PC-9 (cell line): ENCODE measurements at regions not wholly inside any gene's neighbourhood (a gene's known extent, or its start where the extent isn't known, plus 50 kb on each side); places are given as distances from the start of the nearest gene placed in this dataset.

Experiments used
- BruUV-seq: library from RNA; stranded (reverse); fragments of 400-500 nt; replicated peaks from 2 replicates; lab custom pipeline; 2021; lab: Mats Ljungman, UMichigan
- CTCF ChIA-PET: fragments of 300-600 bp; sonication (Branson Sonifier 250); formaldehyde crosslinking; loops from one replicate; lab custom pipeline; 2022; ENCODE audit warnings: antibody characterized with exemption; lab: Charles Lee
- POLR2A ChIA-PET: fragments of 300-600 bp; sonication (Branson Sonifier 250); formaldehyde crosslinking; loops from one replicate; lab custom pipeline; 2022; ENCODE audit warnings: antibody characterized with exemption; ENCODE audit not compliant: unreplicated experiment; lab: Charles Lee
- DNase-seq, 2 experiments: peaks; one replicate each; pipeline versions ENCODE4 v3.0.0 to v3.0.0-alpha.2; 2015 to 2022; ENCODE audit warnings: mixed read lengths in 1 of 2
- H2AFZ ChIP-seq: fragments of 200-600 bp; sonication (generic); 2 replicates; pipeline ENCODE4 v1.8.1; 2017; ENCODE audit warnings: antibody characterized with exemption
- H3F3A ChIP-seq: fragments of 200-600 bp; sonication (generic); 2 replicates; pipeline ENCODE4 v1.8.1; 2017; ENCODE audit warnings: antibody characterized with exemption, mild to moderate bottlenecking, low read depth; ENCODE audit not compliant: insufficient read depth
- H3K27ac ChIP-seq: fragments of 200-600 bp; sonication (generic); 2 replicates; pipeline ENCODE4 v1.6.1; 2016; ENCODE audit warnings: mixed run types
- H3K27me3 ChIP-seq: fragments of 200-600 bp; sonication (generic); 2 replicates; pipeline ENCODE4 v1.6.1; 2016; ENCODE audit warnings: low read depth, mixed run types; ENCODE audit not compliant: insufficient read depth
- H3K36me3 ChIP-seq: fragments of 200-600 bp; sonication (generic); 2 replicates; pipeline ENCODE4 v1.6.1; 2016; ENCODE audit warnings: low read depth, mixed run types
- H3K4me1 ChIP-seq: fragments of 200-600 bp; sonication (generic); replicated peaks from 2 replicates; pipeline ENCODE4 v1.6.1; 2016; ENCODE audit warnings: mixed run types; ENCODE audit not compliant: insufficient read depth
- H3K4me2 ChIP-seq: fragments of 200-600 bp; sonication (generic); 2 replicates; pipeline ENCODE4 v1.6.1; 2017; ENCODE audit warnings: mixed run types
- H3K4me3 ChIP-seq: fragments of 200-600 bp; sonication (generic); 2 replicates; pipeline ENCODE4 v1.6.1; 2016; ENCODE audit warnings: mixed run types
- H3K79me2 ChIP-seq: fragments of 200-600 bp; sonication (generic); 2 replicates; pipeline ENCODE4 v1.6.1; 2017; ENCODE audit warnings: low read depth, mixed run types
- H3K9me2 ChIP-seq: fragments of 200-600 bp; sonication (generic); 2 replicates; pipeline ENCODE4 v1.8.1; 2017; ENCODE audit warnings: mild to moderate bottlenecking; ENCODE audit not compliant: insufficient read depth
- H3K9me3 ChIP-seq: fragments of 200-600 bp; sonication (generic); 2 replicates; pipeline ENCODE4 v1.8.1; 2016; ENCODE audit warnings: low read depth; ENCODE audit not compliant: insufficient read depth
- H4K20me1 ChIP-seq: fragments of 200-600 bp; sonication (generic); 2 replicates; pipeline ENCODE4 v1.8.1; 2017; ENCODE audit not compliant: insufficient read depth
- EZH2 ChIP-seq: fragments of 200-600 bp; sonication (generic); IDR thresholded peaks from 2 replicates; pipeline ENCODE4 v1.8.0; 2017; ENCODE audit warnings: antibody characterized with exemption, low read depth
- intact Hi-C: fragments of 100-400 bp; cut with micrococcal nuclease; formaldehyde crosslinking; loops from one replicate; pipeline ENCODE4 v1.10.0; 2022; ENCODE audit not compliant: unreplicated experiment
- TF ChIP-seq, protein P1 (sequence below): fragments of 200-600 bp; sonication (generic); conservative IDR thresholded peaks from 2 replicates; pipeline ENCODE4 v1.6.1; 2017; ENCODE audit warnings: mixed run types, antibody characterized with exemption, mild to moderate bottlenecking, moderate library complexity

DNA sequence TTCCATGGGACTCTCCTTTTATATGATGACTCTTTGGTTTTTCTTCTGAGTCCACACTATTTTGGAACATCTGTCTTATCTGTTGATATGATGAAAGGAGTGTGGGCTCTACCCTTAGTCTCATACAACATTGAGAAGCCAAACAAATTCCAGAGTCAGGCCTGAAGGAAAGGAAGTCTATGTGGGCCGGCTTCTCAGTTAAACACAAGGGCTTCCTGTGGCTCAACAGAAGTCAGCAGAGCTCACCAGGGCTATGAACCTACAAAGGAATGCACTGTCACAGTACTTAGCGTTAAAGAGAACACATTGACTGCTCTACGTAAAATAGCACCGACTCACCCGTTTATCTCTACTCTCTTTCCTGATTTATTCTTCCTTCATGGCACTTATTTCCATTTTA lies 641.0 kb upstream of the FRG1 start:
- H3K79me2 ChIP-seq, result no peaks in the 10 kb centered on the region
- intact Hi-C loops, result no loop called here
- H3K36me3 ChIP-seq, result no peaks in the 10 kb centered on the region
- H2AFZ ChIP-seq, result no peak overlapping the region
- no peaks in the 10 kb centered on the region for H4K20me1 ChIP-seq
- no peaks in the 10 kb centered on the region for H3K9me3 ChIP-seq
- no peaks in the 10 kb centered on the region for H3F3A ChIP-seq
- no peak overlapping the region for H3K27ac ChIP-seq
- no peak for DNase-seq
- H3K9me2 ChIP-seq, result no peaks in the 10 kb centered on the region
- BruUV-seq, result no TSS peak
- no peak overlapping the region for H3K4me3 ChIP-seq
- ChIA-PET POLR2A (no interaction called here), CTCF (no interaction called here)
- no peak overlapping the region for H3K4me2 ChIP-seq
- TF ChIP-seq, protein P1, sequence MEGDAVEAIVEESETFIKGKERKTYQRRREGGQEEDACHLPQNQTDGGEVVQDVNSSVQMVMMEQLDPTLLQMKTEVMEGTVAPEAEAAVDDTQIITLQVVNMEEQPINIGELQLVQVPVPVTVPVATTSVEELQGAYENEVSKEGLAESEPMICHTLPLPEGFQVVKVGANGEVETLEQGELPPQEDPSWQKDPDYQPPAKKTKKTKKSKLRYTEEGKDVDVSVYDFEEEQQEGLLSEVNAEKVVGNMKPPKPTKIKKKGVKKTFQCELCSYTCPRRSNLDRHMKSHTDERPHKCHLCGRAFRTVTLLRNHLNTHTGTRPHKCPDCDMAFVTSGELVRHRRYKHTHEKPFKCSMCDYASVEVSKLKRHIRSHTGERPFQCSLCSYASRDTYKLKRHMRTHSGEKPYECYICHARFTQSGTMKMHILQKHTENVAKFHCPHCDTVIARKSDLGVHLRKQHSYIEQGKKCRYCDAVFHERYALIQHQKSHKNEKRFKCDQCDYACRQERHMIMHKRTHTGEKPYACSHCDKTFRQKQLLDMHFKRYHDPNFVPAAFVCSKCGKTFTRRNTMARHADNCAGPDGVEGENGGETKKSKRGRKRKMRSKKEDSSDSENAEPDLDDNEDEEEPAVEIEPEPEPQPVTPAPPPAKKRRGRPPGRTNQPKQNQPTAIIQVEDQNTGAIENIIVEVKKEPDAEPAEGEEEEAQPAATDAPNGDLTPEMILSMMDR, result no peak
- no peak for TF ChIP-seq EZH2
- H3K4me1 ChIP-seq, result no peaks in the 10 kb centered on the region
- H3K27me3 ChIP-seq, result no peaks in the 10 kb centered on the region

DNA sequence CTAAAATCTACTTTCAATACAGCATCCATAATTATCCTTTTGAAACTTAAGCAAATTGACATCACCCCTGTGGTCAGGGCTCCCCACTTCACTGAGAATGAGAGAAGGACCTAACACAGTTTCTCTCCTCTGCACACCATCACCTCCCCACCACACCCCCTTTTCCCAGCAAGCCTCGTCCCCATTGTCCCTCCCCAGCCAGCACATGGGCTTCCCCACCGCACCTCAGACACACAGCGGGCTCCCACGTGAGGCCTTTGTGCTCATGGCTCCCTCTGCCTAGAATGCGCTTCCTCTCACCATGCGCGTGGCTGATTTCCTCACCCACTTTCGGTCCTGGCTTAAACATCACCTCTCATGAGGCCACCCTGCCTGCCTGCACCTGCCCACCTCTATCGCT lies 639.0 kb upstream of the FRG1 start:
- no peaks in the 10 kb centered on the region for H3F3A ChIP-seq
- intact Hi-C loops, result no loop called here
- H3K27me3 ChIP-seq, result no peaks in the 10 kb centered on the region
- CTCF ChIA-PET, result no interaction called here
- no TSS peak for BruUV-seq
- H3K27ac ChIP-seq, result no peak overlapping the region
- H3K4me3 ChIP-seq, result no peak overlapping the region
- POLR2A ChIA-PET, result no interaction called here
- DNase-seq, result no peak
- H3K4me2 ChIP-seq, result no peak overlapping the region
- no peaks in the 10 kb centered on the region for H3K79me2 ChIP-seq
- no peaks in the 10 kb centered on the region for H3K4me1 ChIP-seq
- H3K9me3 ChIP-seq, result no peaks in the 10 kb centered on the region
- H2AFZ ChIP-seq, result no peak overlapping the region
- H3K36me3 ChIP-seq, result no peaks in the 10 kb centered on the region
- TF ChIP-seq EZH2, result no peak
- TF ChIP-seq, protein P1, result no peak
- H4K20me1 ChIP-seq, result no peaks in the 10 kb centered on the region
- no peaks in the 10 kb centered on the region for H3K9me2 ChIP-seq

DNA sequence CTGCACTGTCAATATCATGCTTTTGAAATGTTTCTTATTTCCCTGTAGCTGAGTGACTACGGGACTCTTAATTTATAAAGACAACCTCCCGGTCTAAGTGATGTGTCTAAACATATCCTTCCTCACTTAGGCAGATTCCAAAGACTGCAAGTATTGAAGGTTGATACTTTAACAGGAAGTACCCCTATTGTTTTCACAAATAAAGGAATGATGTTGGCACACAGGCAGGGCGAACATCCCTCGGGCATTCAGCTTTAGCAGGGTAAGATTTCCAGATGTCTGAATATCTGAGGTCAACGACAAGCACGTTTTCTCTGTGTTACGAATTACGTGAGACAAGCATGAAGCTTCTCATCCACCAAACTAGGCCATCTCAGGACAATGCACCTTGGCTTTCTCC lies 638.0 kb upstream of the FRG1 start:
- DNase-seq, result no peak
- Histone ChIP-seq H3K36me3 (no peaks in the 10 kb centered on the region), H3F3A (no peaks in the 10 kb centered on the region), H2AFZ (no peak overlapping the region), H3K27ac (no peak overlapping the region), H3K9me3 (no peaks in the 10 kb centered on the region), H3K4me2 (no peak overlapping the region), H3K9me2 (no peaks in the 10 kb centered on the region), H3K27me3 (no peaks in the 10 kb centered on the region), H3K4me1 (no peaks in the 10 kb centered on the region), H4K20me1 (no peaks in the 10 kb centered on the region), H3K79me2 (no peaks in the 10 kb centered on the region), H3K4me3 (no peak overlapping the region)
- BruUV-seq, result no TSS peak
- CTCF ChIA-PET, result no interaction called here
- intact Hi-C loops, result no loop called here
- POLR2A ChIA-PET, result no interaction called here
- TF ChIP-seq, protein P1, result no peak
- TF ChIP-seq EZH2, result no peak
